GM19023 (cell line): ENCODE measurements at regions not wholly inside any gene's neighbourhood (a gene's known extent, or its start where the extent isn't known, plus 50 kb on each side); places are given as distances from the start of the nearest gene placed in this dataset.

Experiments
- ATAC-seq: cut with Tn5 transposase; IDR thresholded peaks from one replicate; pipeline ENCODE4 v1.9.1; 2021; ENCODE audit warnings: mild to moderate bottlenecking, moderate library complexity; ENCODE audit not compliant: unreplicated experiment

GRCh38 chr5:68528821-68529273 is 313.3 kb downstream of the PIK3R1 start:
- ATAC-seq = no peak

- ATAC-seq = no peak
Measured at GRCh38 chr5:68529581-68529980, 314.0 kb downstream of the PIK3R1 start.

- ATAC-seq = no peak
Measured at GRCh38 chr5:68531970-68532369, 316.4 kb downstream of the PIK3R1 start.

- no peak for ATAC-seq
Measured at GRCh38 chr5:68533051-68533450, 317.5 kb downstream of the PIK3R1 start.

- ATAC-seq = no peak
Measured at GRCh38 chr5:68533571-68534084, 318.1 kb downstream of the PIK3R1 start.

GRCh38 chr5:68534131-68534940 is 318.8 kb downstream of the PIK3R1 start:
- no peak for ATAC-seq

- no peak for ATAC-seq
Measured at GRCh38 chr5:68534956-68535520, 319.5 kb downstream of the PIK3R1 start.

- no peak for ATAC-seq
Measured at GRCh38 chr5:68538814-68539420, 323.4 kb downstream of the PIK3R1 start.

- ATAC-seq = no peak
Measured at GRCh38 chr5:68540798-68541590, 325.4 kb downstream of the PIK3R1 start.

GRCh38 chr5:68542207-68542606 is 326.7 kb downstream of the PIK3R1 start:
- ATAC-seq = no peak

GRCh38 chr5:68543212-68543611 is 327.7 kb downstream of the PIK3R1 start:
- no peak for ATAC-seq

- ATAC-seq = no peak
Measured at GRCh38 chr5:68544091-68544647, 328.6 kb downstream of the PIK3R1 start.

- ATAC-seq = no peak
Measured at GRCh38 chr5:68544648-68545552, 329.3 kb downstream of the PIK3R1 start.

- ATAC-seq = no peak
Measured at GRCh38 chr5:68545636-68546295, 330.2 kb downstream of the PIK3R1 start.

GRCh38 chr5:68547056-68547455 is 331.5 kb downstream of the PIK3R1 start:
- ATAC-seq = no peak

- no peak for ATAC-seq
Measured at GRCh38 chr5:68547622-68548021, 332.1 kb downstream of the PIK3R1 start.

- ATAC-seq = no peak
Measured at GRCh38 chr5:68548959-68549676, 333.6 kb downstream of the PIK3R1 start.

- no peak for ATAC-seq
Measured at GRCh38 chr5:68550015-68550414, 334.5 kb downstream of the PIK3R1 start.

GRCh38 chr5:68551436-68551835 is 335.9 kb downstream of the PIK3R1 start:
- ATAC-seq = no peak
